OCI-LY3 (cell line): ENCODE measurements at regions not wholly inside any gene's neighbourhood (a gene's known extent, or its start where the extent isn't known, plus 50 kb on each side); places are given as distances from the start of the nearest gene placed in this dataset.

Experiments
- H2AFZ ChIP-seq: fragments of 200-600, 300-600 bp; shearing (Covaris generic); 2 replicates; pipeline ENCODE4 v1.6.0; 2014; ENCODE audit warnings: antibody characterized with exemption, low read depth, low read length
- H3K27ac ChIP-seq: fragments of 200-600, 300-600 bp; sonication (generic); 2 replicates; pipeline ENCODE4 v1.5.1; 2014; ENCODE audit warnings: mild to moderate bottlenecking, low read length, moderate library complexity, mixed read lengths
- H3K27me3 ChIP-seq: fragments of 200-600, 300-600 bp; sonication (generic); 2 replicates; pipeline ENCODE4 v1.6.1; 2014; ENCODE audit warnings: low read depth, low read length, mixed read lengths
- H3K36me3 ChIP-seq: fragments of 200-600, 300-600 bp; sonication (generic); replicated peaks from 2 replicates; pipeline ENCODE3; 2014; ENCODE audit warnings: low read depth, low read length, mixed read lengths
- H3K4me1 ChIP-seq: fragments of 300-600, 200-600 bp; sonication (generic); 2 replicates; pipeline ENCODE4 v1.6.1; 2014; ENCODE audit warnings: low read length, mixed read lengths
- H3K4me2 ChIP-seq: fragments of 200-600, 300-600 bp; sonication (generic); 2 replicates; pipeline ENCODE4 v1.6.1; 2014; ENCODE audit warnings: low read length, mixed read lengths
- H3K4me3 ChIP-seq: fragments of 300-600, 200-600 bp; sonication (generic); 2 replicates; pipeline ENCODE4 v1.5.1; 2014; ENCODE audit warnings: antibody characterized with exemption, mild to moderate bottlenecking, low read length, moderate library complexity
- H3K79me2 ChIP-seq: fragments of 300-600, 200-600 bp; shearing (Covaris generic); 2 replicates; pipeline ENCODE4 v1.6.1; 2014; ENCODE audit warnings: mild to moderate bottlenecking, low read length, mixed read lengths
- H3K9ac ChIP-seq: fragments of 300-600, 200-600 bp; shearing (Covaris generic); 2 replicates; pipeline ENCODE4 v1.6.0; 2014; ENCODE audit warnings: mild to moderate bottlenecking, low read length, moderate library complexity
- H3K9me3 ChIP-seq: fragments of 200-600, 300-600 bp; shearing (Covaris generic); 2 replicates; pipeline ENCODE4 v1.6.1; 2014; ENCODE audit warnings: low read length, mixed read lengths; ENCODE audit not compliant: insufficient read depth
- H4K20me1 ChIP-seq: fragments of 200-600, 300-600 bp; sonication (generic); 2 replicates; pipeline ENCODE4 v1.6.1; 2016; ENCODE audit warnings: low read length, mixed read lengths; ENCODE audit not compliant: insufficient read depth
- EZH2phosphoT487 ChIP-seq: fragments of 200-600 bp; shearing (Covaris generic); IDR thresholded peaks from 2 replicates; pipeline ENCODE4 v1.6.1; 2018; ENCODE audit warnings: antibody characterized with exemption, mixed run types, low read depth
- TF ChIP-seq, protein P1 (sequence below): fragments of 200-600, 300-600 bp; sonication (generic); IDR thresholded peaks from 2 replicates; pipeline ENCODE4 v1.5.1; 2014; ENCODE audit warnings: antibody characterized with exemption, low read length, low read depth

DNA sequence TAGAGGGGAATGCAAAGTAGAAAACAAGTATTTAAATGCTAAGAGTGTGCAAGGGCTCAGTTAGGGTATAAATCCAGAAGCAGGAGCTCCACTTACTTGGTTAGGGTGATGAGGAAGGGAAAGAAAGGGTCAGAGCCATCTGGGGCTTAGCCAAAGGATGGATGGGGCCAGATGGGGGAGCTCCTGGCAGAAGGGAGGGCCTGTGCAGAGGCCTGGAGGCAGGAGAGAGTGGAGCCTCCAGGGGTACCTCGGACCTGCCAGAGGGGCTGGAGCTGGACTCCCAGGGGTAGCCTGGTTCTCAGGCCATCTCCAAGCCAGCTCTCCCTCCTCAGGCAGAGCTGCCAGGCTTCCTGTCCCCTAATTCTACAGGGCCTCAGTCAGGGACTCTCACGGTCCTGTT is 506.3 kb downstream of the SHQ1 start:
- no peak overlapping the region for H3K4me3 ChIP-seq
- H3K9me3 ChIP-seq = no peaks in the 10 kb centered on the region
- H3K36me3 ChIP-seq = no peaks in the 10 kb centered on the region
- H3K27ac ChIP-seq = no peak overlapping the region
- peaks cover 11% of the 10 kb centered on the region for H3K27me3 ChIP-seq
- H3K4me2 ChIP-seq = no peak overlapping the region
- H4K20me1 ChIP-seq = no peaks in the 10 kb centered on the region
- H2AFZ ChIP-seq = no peak overlapping the region
- H3K79me2 ChIP-seq = no peaks in the 10 kb centered on the region
- H3K4me1 ChIP-seq = no peaks in the 10 kb centered on the region
- H3K9ac ChIP-seq = no peak overlapping the region
- TF ChIP-seq EZH2phosphoT487 = no peak
- TF ChIP-seq, protein P1, sequence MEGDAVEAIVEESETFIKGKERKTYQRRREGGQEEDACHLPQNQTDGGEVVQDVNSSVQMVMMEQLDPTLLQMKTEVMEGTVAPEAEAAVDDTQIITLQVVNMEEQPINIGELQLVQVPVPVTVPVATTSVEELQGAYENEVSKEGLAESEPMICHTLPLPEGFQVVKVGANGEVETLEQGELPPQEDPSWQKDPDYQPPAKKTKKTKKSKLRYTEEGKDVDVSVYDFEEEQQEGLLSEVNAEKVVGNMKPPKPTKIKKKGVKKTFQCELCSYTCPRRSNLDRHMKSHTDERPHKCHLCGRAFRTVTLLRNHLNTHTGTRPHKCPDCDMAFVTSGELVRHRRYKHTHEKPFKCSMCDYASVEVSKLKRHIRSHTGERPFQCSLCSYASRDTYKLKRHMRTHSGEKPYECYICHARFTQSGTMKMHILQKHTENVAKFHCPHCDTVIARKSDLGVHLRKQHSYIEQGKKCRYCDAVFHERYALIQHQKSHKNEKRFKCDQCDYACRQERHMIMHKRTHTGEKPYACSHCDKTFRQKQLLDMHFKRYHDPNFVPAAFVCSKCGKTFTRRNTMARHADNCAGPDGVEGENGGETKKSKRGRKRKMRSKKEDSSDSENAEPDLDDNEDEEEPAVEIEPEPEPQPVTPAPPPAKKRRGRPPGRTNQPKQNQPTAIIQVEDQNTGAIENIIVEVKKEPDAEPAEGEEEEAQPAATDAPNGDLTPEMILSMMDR = peak; percentile 3; the same call in 1 of the 2 replicates

DNA sequence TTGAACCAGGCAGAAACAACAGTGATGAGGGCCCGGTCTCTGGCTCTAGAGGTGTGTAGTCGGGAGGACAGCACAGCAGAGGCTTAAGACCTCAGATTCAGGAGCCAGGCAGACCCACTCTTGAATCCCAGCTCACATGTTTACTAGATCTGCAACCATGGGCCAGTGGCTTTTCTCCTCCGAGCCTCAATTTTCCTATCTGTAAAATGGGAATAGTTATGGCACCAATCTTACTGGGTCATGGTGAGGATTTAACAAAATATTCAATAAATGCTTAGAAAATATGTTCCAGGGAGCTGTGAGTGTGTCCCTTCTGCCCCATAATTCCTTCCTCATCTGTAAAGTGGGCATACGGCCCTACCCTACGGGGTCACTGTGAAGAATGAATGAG is 506.9 kb downstream of the SHQ1 start:
- no peaks in the 10 kb centered on the region for H3K9me3 ChIP-seq
- H2AFZ ChIP-seq = no peak overlapping the region
- H3K9ac ChIP-seq = no peak overlapping the region
- peaks cover 10% of the 10 kb centered on the region for H3K27me3 ChIP-seq
- H3K4me2 ChIP-seq = no peak overlapping the region
- no peak for TF ChIP-seq EZH2phosphoT487
- TF ChIP-seq, protein P1 = no peak
- no peaks in the 10 kb centered on the region for H3K79me2 ChIP-seq
- no peaks in the 10 kb centered on the region for H4K20me1 ChIP-seq
- H3K36me3 ChIP-seq = no peaks in the 10 kb centered on the region
- H3K4me3 ChIP-seq = no peak overlapping the region
- H3K4me1 ChIP-seq = no peaks in the 10 kb centered on the region
- no peak overlapping the region for H3K27ac ChIP-seq

DNA sequence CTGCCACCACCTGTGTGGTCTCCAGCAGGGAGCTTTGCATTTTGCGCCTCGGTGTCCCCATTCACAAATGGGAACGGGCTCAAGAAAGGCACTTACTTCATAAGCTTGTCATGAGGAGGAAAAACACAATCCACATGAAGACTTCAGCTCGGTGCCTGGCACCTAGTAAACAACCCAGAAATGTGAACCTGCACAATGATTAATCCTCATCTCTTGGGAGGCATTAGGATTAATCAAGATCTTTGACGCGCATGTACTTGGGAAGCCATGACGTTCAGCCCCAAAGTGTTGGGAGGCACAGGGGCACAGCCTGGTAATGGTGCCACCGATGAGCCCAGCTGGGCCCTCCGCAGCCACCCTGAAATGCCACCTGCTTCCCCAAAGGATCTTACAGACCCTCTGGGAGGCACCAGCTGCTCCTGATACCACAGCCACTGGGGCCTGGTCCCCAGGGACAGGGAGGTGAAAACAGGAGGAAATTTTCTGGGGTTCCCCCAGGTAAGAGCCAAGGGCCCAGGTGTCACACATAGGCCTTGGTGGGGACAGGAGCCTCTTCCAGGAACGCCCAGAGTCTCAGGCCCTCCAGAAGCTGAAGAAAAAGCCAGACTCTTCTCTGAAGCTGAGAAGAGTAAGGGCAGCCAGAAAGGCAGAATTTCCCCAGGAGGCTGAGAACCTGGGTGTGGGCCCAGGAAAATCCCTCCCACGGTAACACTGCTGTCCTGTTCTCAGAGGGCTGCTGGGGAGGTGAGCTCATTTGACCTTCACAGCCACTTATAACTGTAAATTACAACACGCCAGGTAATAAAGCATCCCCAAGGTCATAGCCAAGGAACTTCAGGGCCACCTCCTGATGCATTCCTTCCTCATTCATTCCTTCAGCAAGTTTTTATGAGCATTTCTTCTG is 507.5 kb downstream of the SHQ1 start:
- H3K27me3 ChIP-seq = peaks cover 6% of the 10 kb centered on the region
- no peak for TF ChIP-seq EZH2phosphoT487
- TF ChIP-seq, protein P1 = no peak
- no peaks in the 10 kb centered on the region for H3K9me3 ChIP-seq
- no peaks in the 10 kb centered on the region for H3K4me1 ChIP-seq
- H3K79me2 ChIP-seq = no peaks in the 10 kb centered on the region
- no peak overlapping the region for H3K27ac ChIP-seq
- no peak overlapping the region for H3K9ac ChIP-seq
- no peak overlapping the region for H3K4me2 ChIP-seq
- no peaks in the 10 kb centered on the region for H4K20me1 ChIP-seq
- H3K4me3 ChIP-seq = no peak overlapping the region
- no peak overlapping the region for H2AFZ ChIP-seq
- no peaks in the 10 kb centered on the region for H3K36me3 ChIP-seq

DNA sequence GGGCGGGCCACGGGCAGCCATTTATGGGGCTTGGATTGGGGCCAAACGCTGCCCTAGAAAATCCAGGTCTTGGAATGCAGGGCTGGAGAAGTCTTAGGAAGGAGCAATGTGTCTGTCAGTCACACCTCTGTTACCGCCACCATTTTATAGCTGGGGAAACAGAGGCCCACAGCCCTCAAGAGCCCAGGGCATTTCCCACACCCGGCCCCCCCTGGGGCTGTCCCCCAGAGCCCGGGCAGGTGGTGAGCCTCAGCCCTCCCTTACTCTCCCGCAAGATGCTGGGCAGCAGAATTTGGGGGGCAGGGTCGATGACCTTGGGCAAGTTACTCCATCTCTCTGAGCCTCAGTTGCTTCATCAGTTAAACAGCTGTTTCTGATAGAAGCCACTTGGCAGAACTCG is 508.2 kb downstream of the SHQ1 start:
- no peaks in the 10 kb centered on the region for H3K36me3 ChIP-seq
- H3K79me2 ChIP-seq = no peaks in the 10 kb centered on the region
- H3K4me3 ChIP-seq = no peak overlapping the region
- TF ChIP-seq, protein P1 = no peak
- TF ChIP-seq EZH2phosphoT487 = no peak
- H3K4me1 ChIP-seq = no peaks in the 10 kb centered on the region
- H3K4me2 ChIP-seq = no peak overlapping the region
- H2AFZ ChIP-seq = no peak overlapping the region
- no peaks in the 10 kb centered on the region for H3K9me3 ChIP-seq
- no peak overlapping the region for H3K9ac ChIP-seq
- H3K27me3 ChIP-seq = peaks cover 8% of the 10 kb centered on the region; the same call in 1 of the 2 replicates
- H4K20me1 ChIP-seq = no peaks in the 10 kb centered on the region
- no peak overlapping the region for H3K27ac ChIP-seq
